ENCODE measurements at regions not wholly inside any gene's neighbourhood (a gene's known extent, or its start where the extent isn't known, plus 50 kb on each side); places are given as distances from the start of the nearest gene placed in this dataset.
"Not testable (repeated sequence)": the region's sequence is repeated elsewhere in the genome, so short reads cannot be mapped to it uniquely, and the experiment has no call there.

- DNase-seq (no peak), ATAC-seq (no peak)
- H3K36me3 ChIP-seq = peaks cover 3% of the 10 kb centered on the region
- no peak overlapping the region for H3K4me3 ChIP-seq
- H3K4me1 ChIP-seq = no peaks in the 10 kb centered on the region
- H3K27ac ChIP-seq = no peak overlapping the region
- no peaks in the 10 kb centered on the region for H3K27me3 ChIP-seq (ENCODE audit: low read depth)
- H3K9me3 ChIP-seq = peaks cover 4% of the 10 kb centered on the region
- intact Hi-C loops (cut with DNase I) = no loop called here
- TF ChIP-seq, protein P1, sequence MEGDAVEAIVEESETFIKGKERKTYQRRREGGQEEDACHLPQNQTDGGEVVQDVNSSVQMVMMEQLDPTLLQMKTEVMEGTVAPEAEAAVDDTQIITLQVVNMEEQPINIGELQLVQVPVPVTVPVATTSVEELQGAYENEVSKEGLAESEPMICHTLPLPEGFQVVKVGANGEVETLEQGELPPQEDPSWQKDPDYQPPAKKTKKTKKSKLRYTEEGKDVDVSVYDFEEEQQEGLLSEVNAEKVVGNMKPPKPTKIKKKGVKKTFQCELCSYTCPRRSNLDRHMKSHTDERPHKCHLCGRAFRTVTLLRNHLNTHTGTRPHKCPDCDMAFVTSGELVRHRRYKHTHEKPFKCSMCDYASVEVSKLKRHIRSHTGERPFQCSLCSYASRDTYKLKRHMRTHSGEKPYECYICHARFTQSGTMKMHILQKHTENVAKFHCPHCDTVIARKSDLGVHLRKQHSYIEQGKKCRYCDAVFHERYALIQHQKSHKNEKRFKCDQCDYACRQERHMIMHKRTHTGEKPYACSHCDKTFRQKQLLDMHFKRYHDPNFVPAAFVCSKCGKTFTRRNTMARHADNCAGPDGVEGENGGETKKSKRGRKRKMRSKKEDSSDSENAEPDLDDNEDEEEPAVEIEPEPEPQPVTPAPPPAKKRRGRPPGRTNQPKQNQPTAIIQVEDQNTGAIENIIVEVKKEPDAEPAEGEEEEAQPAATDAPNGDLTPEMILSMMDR (IDR thresholded peaks at IDR 0.05) = no peak
Measured at GRCh38 chr17:436571-436970, 84.0 kb upstream of the RPH3AL start.

GRCh38 chr17:432471-432870, 79.9 kb upstream of the RPH3AL start:
- H3K4me1 ChIP-seq; intact Hi-C loops (cut with DNase I); ATAC-seq; H3K9me3 ChIP-seq; H3K4me3 ChIP-seq; DNase-seq; H3K36me3 ChIP-seq; H3K27ac ChIP-seq; H3K27me3 ChIP-seq (ENCODE audit: low read depth): not testable (repeated sequence)

DNA sequence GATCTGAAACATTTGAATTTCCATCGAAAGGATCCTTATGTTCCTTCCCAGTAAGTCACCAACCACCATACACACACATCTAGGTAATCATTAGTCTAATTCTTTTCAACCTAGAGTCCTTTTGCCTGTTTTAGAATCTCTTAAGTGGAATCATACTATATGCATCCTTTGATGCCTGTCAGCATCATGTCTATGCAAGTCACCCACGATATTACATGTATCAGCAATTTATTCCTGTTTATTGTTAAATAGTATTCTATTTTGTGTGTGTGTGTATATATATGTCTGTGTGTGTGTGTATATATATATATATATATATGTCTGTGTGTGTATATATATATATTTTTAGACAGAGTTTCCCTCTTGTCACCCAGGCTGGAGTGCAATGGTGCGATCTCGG, 78.9 kb upstream of the RPH3AL start:
- intact Hi-C loops (cut with DNase I) = no loop called here
- H3K27me3 ChIP-seq (ENCODE audit: low read depth) = no peaks in the 10 kb centered on the region
- no peak overlapping the region for H3K27ac ChIP-seq
- no peaks in the 10 kb centered on the region for H3K36me3 ChIP-seq
- H3K4me3 ChIP-seq = no peak overlapping the region
- no peaks in the 10 kb centered on the region for H3K4me1 ChIP-seq
- DNase-seq = no peak
- ATAC-seq = no peak
- TF ChIP-seq, protein P1 (IDR thresholded peaks at IDR 0.05) = no peak
- H3K9me3 ChIP-seq = peaks cover 10% of the 10 kb centered on the region

DNA sequence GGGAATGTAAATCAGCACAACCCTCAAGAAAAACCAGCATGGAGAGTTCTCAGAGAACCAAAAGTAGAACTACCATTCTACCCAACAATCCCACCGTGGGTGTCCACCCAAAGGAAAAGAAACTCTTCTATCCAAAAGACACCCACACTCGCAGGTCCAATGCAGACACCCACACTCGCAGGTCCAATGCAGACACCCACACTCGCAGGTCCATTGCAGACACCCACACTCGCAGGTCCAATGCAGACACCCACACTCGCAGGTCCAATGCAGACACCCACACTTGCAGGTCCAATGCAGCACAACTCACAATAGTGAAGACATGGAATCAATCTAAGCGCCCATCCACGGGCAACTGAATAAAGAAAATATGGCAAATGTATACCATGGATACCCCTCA, 77.0 kb upstream of the RPH3AL start:
- ATAC-seq (no peak), DNase-seq (no peak)
- Histone ChIP-seq H3K9me3 (peaks cover 6% of the 10 kb centered on the region), H3K4me3 (no peak overlapping the region), H3K36me3 (no peaks in the 10 kb centered on the region), H3K27ac (no peak overlapping the region), H3K27me3 (ENCODE audit: low read depth) (no peaks in the 10 kb centered on the region), H3K4me1 (no peaks in the 10 kb centered on the region)
- TF ChIP-seq, protein P1 (IDR thresholded peaks at IDR 0.05) = no peak
- intact Hi-C loops (cut with DNase I) = no loop called here

- DNase-seq (no peak), ATAC-seq (no peak)
- intact Hi-C loops (cut with DNase I) = no loop called here
Measured at GRCh38 chr17:428414-428813, 75.8 kb upstream of the RPH3AL start.

GRCh38 chr17:427891-428290, 75.3 kb upstream of the RPH3AL start:
- TF ChIP-seq, protein P1 (IDR thresholded peaks at IDR 0.05) = no peak
- Histone ChIP-seq H3K27me3 (ENCODE audit: low read depth) (no peaks in the 10 kb centered on the region), H3K36me3 (no peaks in the 10 kb centered on the region), H3K9me3 (peaks cover 6% of the 10 kb centered on the region), H3K27ac (no peak overlapping the region), H3K4me1 (no peaks in the 10 kb centered on the region), H3K4me3 (no peak overlapping the region)
- intact Hi-C loops (cut with DNase I) = no loop called here
- ATAC-seq = no peak
- no peak for DNase-seq

More at GRCh38 chr17:428414-428813, 75.8 kb upstream of the RPH3AL start:
- Histone ChIP-seq H3K36me3 (no peaks in the 10 kb centered on the region), H3K27me3 (ENCODE audit: low read depth) (no peaks in the 10 kb centered on the region), H3K4me1 (no peaks in the 10 kb centered on the region), H3K9me3 (peaks cover 6% of the 10 kb centered on the region), H3K4me3 (no peak overlapping the region), H3K27ac (no peak overlapping the region)
- TF ChIP-seq, protein P1 (IDR thresholded peaks at IDR 0.05) = no peak
